NCI-H2107 treated with DMSO at 0.1 percent for 48 hours (cell line): ENCODE measurements at regions not wholly inside any gene's neighbourhood (a gene's known extent, or its start where the extent isn't known, plus 50 kb on each side); places are given as distances from the start of the nearest gene placed in this dataset.
"Not testable (repeated sequence)": the region's sequence is repeated elsewhere in the genome, so short reads cannot be mapped to it uniquely, and the experiment has no call there.

ENCODE experiments used
- DNase-seq: peaks from one replicate; lab custom pipeline; 2025; ENCODE audit not compliant: unreplicated experiment; lab: John Stamatoyannopoulos, UW

- DNase-seq: not testable (repeated sequence)
Observed at GRCh38 chr6:60797831-60798230, 1488.2 kb downstream of the KHDRBS2 start.

- DNase-seq: not testable (repeated sequence)
Observed at GRCh38 chr6:60789601-60790000, 1496.4 kb downstream of the KHDRBS2 start.

DNA sequence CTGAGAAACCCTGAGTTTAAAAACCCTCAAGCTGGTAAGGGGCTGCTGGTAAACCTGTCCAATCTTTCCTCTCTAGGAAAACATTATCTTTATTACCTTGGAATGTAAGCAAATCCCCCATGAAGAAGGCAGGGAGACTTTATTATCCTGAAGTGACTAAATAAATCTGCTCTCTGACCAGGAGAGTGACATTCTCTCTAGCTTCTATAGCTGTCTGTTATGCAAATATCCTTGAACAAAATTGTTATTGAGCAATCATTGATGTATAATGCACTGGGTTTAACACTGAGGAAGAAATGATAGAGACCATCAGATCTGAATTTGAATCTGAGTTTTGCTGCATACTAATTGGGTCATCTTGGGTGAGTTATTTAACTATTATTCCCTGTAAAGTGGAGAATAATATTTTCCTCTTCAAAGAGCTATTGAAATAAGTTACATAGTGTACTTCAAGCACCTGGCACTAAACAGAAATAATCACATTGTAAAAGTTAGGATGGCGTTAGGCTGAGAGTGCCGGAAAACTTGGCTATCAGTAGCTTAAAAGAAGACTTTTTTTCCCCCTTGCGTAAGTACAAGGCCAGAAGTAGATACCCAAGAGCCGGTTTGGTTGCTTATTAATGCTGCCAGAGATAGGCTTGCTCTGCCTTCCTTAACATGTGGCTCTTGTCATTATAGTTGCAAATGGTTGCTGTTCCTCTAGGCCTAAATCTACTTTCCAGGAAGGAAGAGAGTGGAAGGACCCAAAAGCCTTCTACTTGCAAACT, 1503.1 kb downstream of the KHDRBS2 start:
- not testable (repeated sequence) for DNase-seq

- DNase-seq: not testable (repeated sequence)
Observed at GRCh38 chr6:60779591-60779990, 1506.4 kb downstream of the KHDRBS2 start.

GRCh38 chr6:60767791-60768499, 1518.1 kb downstream of the KHDRBS2 start:
- not testable (repeated sequence) for DNase-seq

- DNase-seq: not testable (repeated sequence)
Observed at GRCh38 chr6:60765331-60765730, 1520.7 kb downstream of the KHDRBS2 start.

- not testable (repeated sequence) for DNase-seq
Observed at GRCh38 chr6:60763464-60764080, 1522.5 kb downstream of the KHDRBS2 start.

DNA sequence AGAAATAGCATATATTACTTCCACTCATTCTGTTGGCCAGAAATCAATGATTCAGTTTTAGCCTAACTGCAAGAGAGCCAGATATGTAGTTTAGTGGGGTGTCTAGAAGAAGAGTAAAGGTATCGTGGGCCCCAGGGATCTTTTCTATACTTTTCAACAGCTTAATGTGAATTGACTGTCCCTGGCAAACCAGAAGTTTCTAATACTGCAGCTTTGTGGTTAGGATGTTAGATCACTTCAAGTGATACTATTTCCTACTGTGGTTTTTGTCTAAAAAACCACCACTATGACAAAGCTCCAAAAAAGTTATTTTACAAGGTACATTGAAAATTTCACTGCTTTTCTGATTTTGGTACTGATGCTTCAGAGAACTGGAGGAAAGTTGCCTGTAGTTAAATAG, 1525.1 kb downstream of the KHDRBS2 start:
- not testable (repeated sequence) for DNase-seq

GRCh38 chr6:60759149-60759825, 1526.7 kb downstream of the KHDRBS2 start:
- not testable (repeated sequence) for DNase-seq

DNA sequence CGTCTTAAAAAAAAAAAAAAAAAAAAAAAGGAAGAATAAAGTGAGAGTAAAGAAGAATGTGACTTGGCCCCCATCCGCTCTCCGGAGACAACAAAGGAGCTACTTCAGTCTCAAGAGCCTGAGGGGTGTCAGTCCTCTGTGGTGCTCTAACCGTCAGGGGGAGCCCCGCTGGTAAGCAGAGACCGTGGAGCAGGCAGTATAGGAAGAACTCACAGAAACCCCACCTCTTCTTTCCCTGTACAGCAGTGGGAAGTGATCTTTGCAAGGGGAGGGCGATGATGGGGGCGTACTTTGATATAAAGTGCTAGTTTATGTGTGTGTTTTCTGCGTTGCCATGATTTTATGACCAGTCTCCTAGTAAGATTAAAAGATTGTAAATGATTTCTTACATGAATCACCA, 1527.3 kb downstream of the KHDRBS2 start:
- not testable (repeated sequence) for DNase-seq

DNA sequence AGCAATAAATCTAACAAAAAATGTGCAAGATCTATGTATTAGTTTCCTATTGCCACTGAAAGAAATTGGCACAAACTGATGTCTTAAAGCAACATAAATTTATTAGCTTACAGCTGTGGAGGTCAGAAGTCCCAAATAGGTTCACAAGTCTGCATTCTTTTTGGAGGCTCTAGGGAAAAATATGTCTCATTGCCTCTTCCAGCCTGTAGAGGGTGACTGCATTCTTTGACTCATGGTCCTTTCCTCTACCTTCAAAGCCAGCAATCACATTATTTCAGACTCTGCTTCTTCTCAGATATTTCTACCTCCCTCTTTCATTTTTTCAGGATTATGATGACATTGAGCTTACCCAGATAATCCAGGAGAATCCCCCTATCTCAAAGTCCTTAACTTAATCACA, 1531.1 kb downstream of the KHDRBS2 start:
- no peak for DNase-seq

DNA sequence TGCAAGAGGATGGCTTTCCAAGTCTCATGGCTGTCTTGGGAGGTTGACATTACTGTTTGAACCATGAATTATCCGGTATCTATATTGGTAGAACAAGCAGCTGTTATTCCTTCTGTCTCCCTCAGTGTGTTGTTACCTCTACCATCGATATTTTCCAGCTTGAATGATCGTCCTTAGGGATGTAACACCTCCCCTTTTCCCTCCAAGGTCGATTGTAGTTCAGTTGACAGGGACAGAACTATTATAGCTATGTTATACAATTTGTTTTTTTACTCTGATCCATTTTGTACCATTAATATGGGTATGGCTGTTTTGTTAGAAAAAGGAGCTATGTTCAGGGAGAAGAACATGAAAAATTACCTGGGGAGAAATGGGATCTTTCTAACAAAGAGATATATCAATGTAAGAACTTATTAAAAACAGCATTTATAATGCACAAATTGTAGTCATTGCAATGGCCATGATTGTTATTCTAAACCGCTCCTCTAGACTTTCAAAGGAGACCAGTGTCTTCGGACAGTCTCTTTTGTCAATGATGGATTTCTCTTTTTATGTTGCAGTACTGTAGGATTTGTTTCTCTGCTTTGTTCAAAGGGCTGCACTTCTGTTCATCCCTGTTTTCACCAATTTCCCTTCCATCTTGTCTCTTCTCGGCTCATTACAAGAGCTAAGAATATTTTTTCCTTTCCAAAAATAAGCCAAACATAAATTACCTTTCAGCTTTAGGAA, 1535.5 kb downstream of the KHDRBS2 start:
- not testable (repeated sequence) for DNase-seq

DNA sequence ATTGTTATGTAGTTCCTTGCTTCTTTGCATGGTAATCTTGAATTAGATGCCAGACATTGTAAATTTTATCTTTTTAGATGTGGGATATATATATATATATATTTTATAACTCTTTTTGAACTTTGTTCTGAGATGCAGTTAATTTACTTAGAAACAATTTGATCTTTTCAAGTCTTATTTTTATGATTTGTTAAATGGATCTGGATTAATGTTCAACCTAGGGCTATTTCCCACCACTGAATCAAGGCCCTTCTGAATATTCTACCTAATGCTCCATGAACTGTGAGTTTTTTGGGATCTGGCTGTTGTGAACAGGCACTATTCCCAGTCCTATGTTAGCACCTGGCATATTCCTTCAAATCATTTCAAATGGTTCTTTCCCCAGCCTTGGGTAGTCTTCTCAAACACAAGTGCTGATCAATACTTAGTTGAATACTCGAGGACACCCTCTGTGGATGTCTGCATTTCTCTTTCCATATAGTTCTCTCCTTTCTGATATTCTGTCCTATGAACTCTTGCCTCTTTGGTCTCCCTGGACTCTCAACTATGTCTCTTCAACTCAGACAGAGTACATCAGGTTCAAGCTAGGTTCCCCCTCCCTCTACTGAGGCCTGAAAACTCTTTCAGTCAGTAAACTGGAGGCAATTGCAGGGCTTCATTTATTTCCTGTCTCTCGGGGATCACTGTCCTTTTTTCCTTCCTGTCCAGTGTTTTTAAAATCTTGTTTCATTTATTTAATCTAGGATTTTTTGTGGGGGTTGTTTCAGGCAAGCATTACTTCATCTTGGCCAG, 1538.1 kb downstream of the KHDRBS2 start:
- DNase-seq: not testable (repeated sequence)

- not testable (repeated sequence) for DNase-seq
Observed at GRCh38 chr6:60737764-60738425, 1548.1 kb downstream of the KHDRBS2 start.

DNA sequence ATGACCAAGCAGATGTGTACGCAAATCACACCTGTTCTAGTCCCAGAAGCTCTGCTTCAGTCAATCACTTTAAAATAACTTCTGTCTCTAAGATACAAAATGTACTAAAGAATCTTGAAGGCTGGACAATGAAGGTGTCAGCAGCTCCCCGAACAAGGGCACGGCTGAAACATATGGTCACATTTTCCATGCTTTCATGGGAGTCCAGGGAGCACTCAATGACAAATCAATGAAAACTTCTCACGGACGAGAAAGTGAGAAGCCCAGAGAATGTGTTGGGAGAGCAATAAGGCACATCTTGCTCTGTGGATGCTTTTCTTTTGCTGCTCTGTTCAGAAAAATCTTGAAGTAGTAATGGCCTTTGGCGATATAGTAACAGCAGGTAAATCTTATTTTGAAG, 1548.7 kb downstream of the KHDRBS2 start:
- not testable (repeated sequence) for DNase-seq

DNA sequence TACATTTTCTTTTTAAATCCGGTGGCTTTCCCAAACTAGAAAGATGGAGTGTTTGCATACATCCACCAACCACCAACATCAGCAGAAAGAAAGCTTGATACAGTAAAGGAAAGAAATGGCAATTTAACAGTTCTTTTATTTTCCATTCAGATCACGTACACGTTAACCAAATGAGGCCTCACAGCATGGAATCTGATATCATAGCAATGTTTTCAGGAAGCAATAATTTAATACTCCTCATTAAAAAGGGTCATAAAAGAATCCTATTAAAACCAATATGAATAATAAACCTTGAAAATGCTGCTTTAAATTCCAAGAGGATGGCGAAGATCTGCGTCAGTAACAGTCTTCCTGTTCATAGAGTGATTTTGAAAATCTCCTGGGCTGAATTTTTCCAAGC, 1562.1 kb downstream of the KHDRBS2 start:
- DNase-seq: not testable (repeated sequence)

- DNase-seq: no peak
Observed at GRCh38 chr6:60695232-60695631, 1590.8 kb downstream of the KHDRBS2 start.

DNA sequence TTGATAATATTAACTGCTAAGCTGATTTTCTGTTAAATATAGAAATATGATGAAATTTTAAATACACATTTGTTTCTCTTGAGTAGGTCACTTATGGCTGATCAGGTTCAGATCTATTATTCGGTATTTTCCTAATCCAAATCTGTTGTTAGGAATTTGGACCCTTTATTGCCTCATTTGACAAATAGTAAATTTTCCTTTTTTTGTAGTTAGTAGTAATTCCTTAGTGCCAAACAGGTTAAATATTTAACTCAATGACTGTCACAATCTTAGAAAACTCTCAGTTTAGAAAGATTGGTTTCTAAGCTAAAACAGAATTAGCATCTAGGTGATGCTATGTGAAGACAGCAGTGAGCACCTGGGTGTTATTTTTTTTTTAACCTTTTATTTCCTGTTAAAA, 1598.9 kb downstream of the KHDRBS2 start:
- no peak for DNase-seq

GRCh38 chr6:60681806-60682205, 1604.2 kb downstream of the KHDRBS2 start:
- DNase-seq: no peak
